SK-N-SH (cell line): ENCODE measurements at regions not wholly inside any gene's neighbourhood (a gene's known extent, or its start where the extent isn't known, plus 50 kb on each side); places are given as distances from the start of the nearest gene placed in this dataset.
"Not testable (repeated sequence)": the region's sequence is repeated elsewhere in the genome, so short reads cannot be mapped to it uniquely, and the experiment has no call there.

Experiments
- CTCF ChIA-PET: fragments of 300-600, 350-600 bp; formaldehyde crosslinking; extraction: SDS; loops from one replicate; lab custom pipeline; 2021; lab: Yijun Ruan, JAX
- POLR2A ChIA-PET: fragments of 350-600 bp; sonication (Branson Sonifier 250); formaldehyde crosslinking; extraction: SDS; loops from one replicate; lab custom pipeline; 2020; ENCODE audit warnings: antibody characterized with exemption, inconsistent platforms; lab: Yijun Ruan, JAX
- DNase-seq: peaks from one replicate; pipeline ENCODE4 v3.0.0; 2012
- H2AFZ ChIP-seq: fragments of 200-600 bp; sonication (generic); 2 replicates; pipeline ENCODE4 v1.8.1; 2016; ENCODE audit warnings: antibody characterized with exemption, mild to moderate bottlenecking, low read depth
- H3F3A ChIP-seq: fragments of 200-600 bp; sonication (generic); replicated peaks from 2 replicates; pipeline ENCODE3; 2016; ENCODE audit warnings: antibody characterized with exemption, mild to moderate bottlenecking; ENCODE audit not compliant: insufficient read depth
- H3K27ac ChIP-seq, 2 experiments: fragments of 200-500 bp in 1 of 2; fragments of 200-600 bp in 1 of 2; sonication (Bioruptor generic) in 1 of 2; sonication (generic), shearing (Covaris generic) in 1 of 2; 2 replicates each; pipeline versions ENCODE4 v1.5.1 to v1.6.1; 2014 to 2016; ENCODE audit warnings: low read depth in 2 of 2, inconsistent platforms in 1 of 2, low read length in 1 of 2, mild to moderate bottlenecking in 1 of 2, mixed read lengths in 1 of 2
- H3K27me3 ChIP-seq: fragments of 200-600 bp; sonication (generic), shearing (Covaris generic); 2 replicates; pipeline ENCODE4 v1.6.1; 2016; ENCODE audit warnings: mixed run types; ENCODE audit not compliant: insufficient read depth
- H3K36me3 ChIP-seq, 2 experiments: fragments of 200-500 bp in 1 of 2; fragments of 200-600 bp in 1 of 2; sonication (Bioruptor generic) in 1 of 2; sonication (generic) in 1 of 2; replicated peaks in 1 of 2; 2 replicates each; pipeline versions ENCODE3 to v1.5.1; 2014 to 2016; ENCODE audit warnings: low read length in 1 of 2, mild to moderate bottlenecking in 1 of 2; ENCODE audit not compliant: insufficient read depth in 2 of 2, control insufficient read depth in 1 of 2
- H3K4me1 ChIP-seq, 2 experiments: fragments of 200-500 bp in 1 of 2; fragments of 200-600 bp in 1 of 2; sonication (Bioruptor generic) in 1 of 2; sonication (generic), shearing (Covaris generic) in 1 of 2; 2 replicates each; pipeline versions ENCODE4 v1.5.1 to v1.6.1; 2014 to 2016; ENCODE audit warnings: low read depth in 1 of 2, low read length in 1 of 2, mixed run types in 1 of 2; ENCODE audit not compliant: insufficient read depth in 2 of 2, control insufficient read depth in 1 of 2
- H3K4me2 ChIP-seq: fragments of 200-600 bp; sonication (generic), shearing (Covaris generic); 2 replicates; pipeline ENCODE4 v1.6.1; 2017; ENCODE audit warnings: mixed run types
- H3K4me3 ChIP-seq, 2 experiments: fragments of 200-500 bp in 1 of 2; fragments of 200-600 bp in 1 of 2; sonication (Bioruptor generic) in 1 of 2; sonication (generic), shearing (Covaris generic) in 1 of 2; 2 replicates each; pipeline versions ENCODE4 v1.5.1 to v1.8.1; 2014 to 2016; ENCODE audit warnings: low read depth in 2 of 2, inconsistent platforms in 1 of 2, low read length in 1 of 2, mild to moderate bottlenecking in 1 of 2, mixed read lengths in 1 of 2, moderate library complexity in 1 of 2
- H3K79me2 ChIP-seq: fragments of 200-600 bp; sonication (generic); 2 replicates; pipeline ENCODE4 v1.8.1; 2017; ENCODE audit warnings: mild to moderate bottlenecking; ENCODE audit not compliant: insufficient read depth
- H3K9ac ChIP-seq: fragments of 200-600 bp; sonication (generic); 2 replicates; pipeline ENCODE4 v1.6.1; 2017; ENCODE audit warnings: mixed run types
- H3K9me2 ChIP-seq: fragments of 200-600 bp; sonication (generic); 2 replicates; pipeline ENCODE4 v1.6.1; 2017; ENCODE audit warnings: mixed run types
- H3K9me3 ChIP-seq: fragments of 200-600 bp; sonication (generic); 2 replicates; pipeline ENCODE4 v1.6.1; 2017; ENCODE audit warnings: mixed run types, mild to moderate bottlenecking, moderate library complexity
- H4K20me1 ChIP-seq: fragments of 200-600 bp; sonication (generic); 2 replicates; pipeline ENCODE4 v1.6.1; 2017; ENCODE audit warnings: mild to moderate bottlenecking, mixed run types; ENCODE audit not compliant: insufficient read depth
- CHD2 ChIP-seq: fragments of 150-350 bp; IDR thresholded peaks from 2 replicates; pipeline ENCODE4 v1.6.1; 2018; ENCODE audit warnings: low read length; ENCODE audit not compliant: partially characterized antibody
- EP300 ChIP-seq, 2 experiments: IDR thresholded peaks; 2 replicates each; pipeline versions ENCODE4 v1.4.0 to v1.6.1; 2012; ENCODE audit warnings: borderline replicate concordance in 1 of 2, low read depth in 1 of 2, low read length in 1 of 2
- EZH2phosphoT487 ChIP-seq: fragments of 200-600 bp; sonication (generic); IDR thresholded peaks from 2 replicates; pipeline ENCODE4 v1.6.1; 2017; ENCODE audit warnings: low read depth, mixed run types, mild to moderate bottlenecking, antibody characterized with exemption, moderate library complexity, borderline replicate concordance
- GABPA ChIP-seq: IDR thresholded peaks from 2 replicates; pipeline ENCODE4 v1.4.0; 2012; ENCODE audit warnings: low read depth, mild to moderate bottlenecking
- JUND ChIP-seq: IDR thresholded peaks from 2 replicates; pipeline ENCODE4 v1.4.0; 2012
- MAX ChIP-seq: IDR thresholded peaks from 2 replicates; pipeline ENCODE4 v1.4.0; 2012; ENCODE audit warnings: low read depth
- MEF2A ChIP-seq: IDR thresholded peaks from 2 replicates; pipeline ENCODE4 v1.4.0; 2012; ENCODE audit warnings: low read depth, borderline replicate concordance
- NRF1 ChIP-seq: IDR thresholded peaks from 2 replicates; pipeline ENCODE4 v1.6.1; 2012; ENCODE audit warnings: low read depth, mild to moderate bottlenecking, low read length
- RAD21 ChIP-seq: IDR thresholded peaks from 2 replicates; pipeline ENCODE4 v1.6.1; 2012; ENCODE audit warnings: mild to moderate bottlenecking, low read length
- RCOR1 ChIP-seq: fragments of 150-350 bp; IDR thresholded peaks from 2 replicates; pipeline ENCODE4 v1.6.1; 2017; ENCODE audit warnings: antibody characterized with exemption, low read length
- RFX5 ChIP-seq: IDR thresholded peaks from 2 replicates; pipeline ENCODE4 v1.6.1; 2012; ENCODE audit warnings: mild to moderate bottlenecking, improper control_type of control experiment, low read length
- ZBTB33 ChIP-seq: IDR thresholded peaks from 2 replicates; pipeline ENCODE4 v1.4.0; 2012; ENCODE audit warnings: low read depth, borderline replicate concordance
- WGBS: methylation state at CpG from one replicate; pipeline ENCODE4 v1.1.6; 2017; ENCODE audit warnings: low lambda C conversion rate; 5-methylcytosine and 5-hydroxymethylcytosine counted together
- TF ChIP-seq, protein P1 (sequence below): fragments of 200-600 bp; sonication (generic); IDR thresholded peaks from 2 replicates; pipeline ENCODE4 v1.6.1; 2017; ENCODE audit warnings: antibody characterized with exemption, mild to moderate bottlenecking, moderate library complexity
- TF ChIP-seq, protein P2 (sequence below): IDR thresholded peaks from 2 replicates; pipeline ENCODE4 v1.4.0; 2012; ENCODE audit warnings: low read depth, borderline replicate concordance
- TF ChIP-seq, protein P3 (sequence below): fragments of 150-350 bp; IDR thresholded peaks from 2 replicates; pipeline ENCODE4 v1.6.1; 2017; ENCODE audit warnings: antibody characterized with exemption, low read length, low read depth, borderline replicate concordance

DNA sequence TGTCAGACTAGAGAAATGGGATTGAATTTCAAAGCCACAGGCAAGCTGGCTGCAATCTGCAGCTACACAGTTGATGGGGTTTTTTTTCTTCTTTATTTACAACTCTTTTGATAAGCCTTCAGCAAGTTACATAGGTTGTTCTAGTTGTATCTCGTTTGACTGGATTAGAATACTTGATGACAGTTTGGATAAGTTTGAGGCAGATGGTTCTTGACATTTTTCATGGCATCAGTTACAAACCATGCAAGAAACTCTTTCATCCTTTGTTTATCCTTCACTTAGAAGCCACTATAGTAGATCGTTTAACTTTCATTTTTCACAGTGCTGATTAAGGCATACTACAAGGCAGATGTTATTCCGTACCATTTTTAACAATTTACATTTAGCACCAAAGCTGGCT lies 238.9 kb downstream of the TOX3 start (continued):
- TF ChIP-seq, protein P1, sequence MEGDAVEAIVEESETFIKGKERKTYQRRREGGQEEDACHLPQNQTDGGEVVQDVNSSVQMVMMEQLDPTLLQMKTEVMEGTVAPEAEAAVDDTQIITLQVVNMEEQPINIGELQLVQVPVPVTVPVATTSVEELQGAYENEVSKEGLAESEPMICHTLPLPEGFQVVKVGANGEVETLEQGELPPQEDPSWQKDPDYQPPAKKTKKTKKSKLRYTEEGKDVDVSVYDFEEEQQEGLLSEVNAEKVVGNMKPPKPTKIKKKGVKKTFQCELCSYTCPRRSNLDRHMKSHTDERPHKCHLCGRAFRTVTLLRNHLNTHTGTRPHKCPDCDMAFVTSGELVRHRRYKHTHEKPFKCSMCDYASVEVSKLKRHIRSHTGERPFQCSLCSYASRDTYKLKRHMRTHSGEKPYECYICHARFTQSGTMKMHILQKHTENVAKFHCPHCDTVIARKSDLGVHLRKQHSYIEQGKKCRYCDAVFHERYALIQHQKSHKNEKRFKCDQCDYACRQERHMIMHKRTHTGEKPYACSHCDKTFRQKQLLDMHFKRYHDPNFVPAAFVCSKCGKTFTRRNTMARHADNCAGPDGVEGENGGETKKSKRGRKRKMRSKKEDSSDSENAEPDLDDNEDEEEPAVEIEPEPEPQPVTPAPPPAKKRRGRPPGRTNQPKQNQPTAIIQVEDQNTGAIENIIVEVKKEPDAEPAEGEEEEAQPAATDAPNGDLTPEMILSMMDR, result no peak
- no peak for TF ChIP-seq CHD2
- TF ChIP-seq MAX, result no peak

DNA sequence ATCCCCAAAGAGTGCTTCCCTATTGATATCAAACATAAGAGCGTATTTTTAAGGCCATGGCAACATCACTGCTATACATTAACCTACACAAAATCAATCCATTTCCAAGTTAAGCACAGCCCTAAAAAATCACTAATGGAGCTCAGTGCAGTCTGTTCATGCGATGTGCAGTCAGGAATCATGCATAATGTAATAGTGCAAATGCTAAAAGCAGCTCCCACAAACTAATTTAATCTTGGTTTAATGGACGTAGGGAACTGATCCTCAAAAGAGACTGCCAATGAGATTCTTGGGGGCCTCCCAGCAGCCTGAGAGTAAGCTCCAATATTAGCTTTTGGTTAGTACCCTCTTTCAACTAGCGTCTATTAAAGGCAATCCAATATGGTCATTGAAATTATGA lies 245.9 kb downstream of the TOX3 start:
- 12% methylated on average over 4 of the region's 4 CpGs for WGBS
- H3K27me3 ChIP-seq, result no peaks in the 10 kb centered on the region
- no peak for DNase-seq
- H3K4me2 ChIP-seq, result no peak overlapping the region
- CTCF ChIA-PET, result no interaction called here
- no peaks in the 10 kb centered on the region for H3K4me1 ChIP-seq
- POLR2A ChIA-PET, result no interaction called here
- TF ChIP-seq, protein P2, sequence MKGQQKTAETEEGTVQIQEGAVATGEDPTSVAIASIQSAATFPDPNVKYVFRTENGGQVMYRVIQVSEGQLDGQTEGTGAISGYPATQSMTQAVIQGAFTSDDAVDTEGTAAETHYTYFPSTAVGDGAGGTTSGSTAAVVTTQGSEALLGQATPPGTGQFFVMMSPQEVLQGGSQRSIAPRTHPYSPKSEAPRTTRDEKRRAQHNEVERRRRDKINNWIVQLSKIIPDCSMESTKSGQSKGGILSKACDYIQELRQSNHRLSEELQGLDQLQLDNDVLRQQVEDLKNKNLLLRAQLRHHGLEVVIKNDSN, result no peak
- no peak for TF ChIP-seq NRF1
- TF ChIP-seq GABPA, result no peak
- TF ChIP-seq EP300 (IDR thresholded peaks at IDR 0.05; ENCODE audit: borderline replicate concordance in 1 of 2, low read depth in 1 of 2, low read length in 1 of 2), result no peak
- TF ChIP-seq RFX5, result no peak
- no peak for TF ChIP-seq EZH2phosphoT487
- H3K79me2 ChIP-seq, result no peaks in the 10 kb centered on the region
- no peak overlapping the region for H3K9ac ChIP-seq
- H2AFZ ChIP-seq, result no peak overlapping the region
- H3K4me3 ChIP-seq, result no peak overlapping the region
- no peaks in the 10 kb centered on the region for H4K20me1 ChIP-seq
- no peaks in the 10 kb centered on the region for H3K36me3 ChIP-seq
- no peak overlapping the region for H3K27ac ChIP-seq
- H3K9me3 ChIP-seq, result no peaks in the 10 kb centered on the region
- no peaks in the 10 kb centered on the region for H3F3A ChIP-seq
- H3K9me2 ChIP-seq, result no peaks in the 10 kb centered on the region

- TF ChIP-seq GABPA (no peak), MEF2A (no peak), ZBTB33 (no peak), CHD2 (no peak), RCOR1 (no peak), RAD21 (no peak), JUND (no peak)
- TF ChIP-seq, protein P3, sequence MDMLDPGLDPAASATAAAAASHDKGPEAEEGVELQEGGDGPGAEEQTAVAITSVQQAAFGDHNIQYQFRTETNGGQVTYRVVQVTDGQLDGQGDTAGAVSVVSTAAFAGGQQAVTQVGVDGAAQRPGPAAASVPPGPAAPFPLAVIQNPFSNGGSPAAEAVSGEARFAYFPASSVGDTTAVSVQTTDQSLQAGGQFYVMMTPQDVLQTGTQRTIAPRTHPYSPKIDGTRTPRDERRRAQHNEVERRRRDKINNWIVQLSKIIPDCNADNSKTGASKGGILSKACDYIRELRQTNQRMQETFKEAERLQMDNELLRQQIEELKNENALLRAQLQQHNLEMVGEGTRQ, result no peak
- Histone ChIP-seq H2AFZ (no peak overlapping the region), H3K4me2 (no peak overlapping the region), H3K27ac (no peak overlapping the region), H3K4me1 (no peaks in the 10 kb centered on the region), H4K20me1 (no peaks in the 10 kb centered on the region), H3K9me2 (no peaks in the 10 kb centered on the region), H3K79me2 (no peaks in the 10 kb centered on the region), H3K9ac (no peak overlapping the region), H3F3A (no peaks in the 10 kb centered on the region), H3K9me3 (no peaks in the 10 kb centered on the region), H3K27me3 (no peaks in the 10 kb centered on the region), H3K4me3 (no peak overlapping the region), H3K36me3 (no peaks in the 10 kb centered on the region)
- ChIA-PET POLR2A (no interaction called here), CTCF (interaction anchor here (0.9 kb wide), 1 partner anchor 107 kb away, joined by 4 read pairs; no protein-coding TSS in a partner anchor)
- no peak for DNase-seq
Measured at GRCh38 chr16:52298769-52299168, 248.2 kb downstream of the TOX3 start.

DNA sequence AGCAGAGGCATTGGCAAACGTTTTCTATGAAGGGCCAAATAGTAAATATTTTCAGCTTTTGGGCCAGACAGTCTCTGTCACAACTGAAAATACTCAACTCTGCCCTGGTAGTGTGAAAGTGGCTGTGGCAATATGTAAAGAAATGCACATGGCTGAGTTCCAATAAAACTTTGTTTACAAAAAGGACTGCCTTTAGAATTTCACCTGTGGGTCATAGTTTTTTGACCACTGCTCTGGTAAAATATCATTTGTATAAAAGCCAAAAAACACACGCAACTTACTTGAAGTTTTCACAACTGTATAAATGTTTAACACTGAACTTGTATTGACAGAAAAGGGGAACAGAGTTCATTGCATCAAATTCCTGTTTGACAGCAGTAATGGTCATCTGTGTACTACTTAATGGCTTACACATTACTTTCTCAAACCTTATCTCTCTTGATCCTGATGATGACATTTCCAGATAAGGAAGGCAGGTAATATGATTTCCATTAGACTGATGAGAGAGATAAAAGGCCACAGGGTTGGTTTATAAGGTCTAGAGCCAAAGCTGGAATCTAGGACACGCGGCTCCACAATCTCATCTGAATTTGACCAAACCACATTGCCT lies 250.1 kb downstream of the TOX3 start:
- H2AFZ ChIP-seq, H3K9me3 ChIP-seq, H3K4me3 ChIP-seq, H3K79me2 ChIP-seq, H3K36me3 ChIP-seq, H3F3A ChIP-seq, POLR2A ChIA-PET, H4K20me1 ChIP-seq, H3K9me2 ChIP-seq, H3K27me3 ChIP-seq, DNase-seq, H3K4me1 ChIP-seq, H3K27ac ChIP-seq, H3K9ac ChIP-seq, CTCF ChIA-PET, H3K4me2 ChIP-seq: not testable (repeated sequence)
- WGBS, result 16% methylated on average over 4 of the region's 4 CpGs
